Gastrocnemius medialis (tissue), 4 donors: ENCODE measurements at regions not wholly inside any gene's neighbourhood (a gene's known extent, or its start where the extent isn't known, plus 50 kb on each side); places are given as distances from the start of the nearest gene placed in this dataset.

Source experiments
- ATAC-seq, 2 donors: fragments of 150-250 bp; one replicate each; pipeline ENCODE4 v1.9.1; 2016
- DNase-seq, 2 donors: peaks; one replicate each; pipeline ENCODE4 v3.0.0-alpha.2; 2019
- H3K27ac ChIP-seq, 4 donors: fragments of 200-600 bp; sonication (generic); 1 replicate in 1 of 4; 2 replicates in 3 of 4; pipeline ENCODE4 v1.5.1; 2016 to 2018; ENCODE audit warnings: mild to moderate bottlenecking in 2 of 4, moderate library complexity in 1 of 4
- H3K27me3 ChIP-seq, 3 donors: fragments of 200-600 bp; sonication (generic) in 2 of 3; 1 replicate in 1 of 3; 2 replicates in 2 of 3; pipeline versions ENCODE4 v1.5.1 to v1.6.0; 2016 to 2019; ENCODE audit warnings: mild to moderate bottlenecking in 1 of 3, moderate library complexity in 1 of 3
- H3K36me3 ChIP-seq, 2 donors: fragments of 200-600 bp; sonication (generic) in 1 of 2; one replicate each; pipeline ENCODE4 v1.5.1; 2017 to 2018
- H3K4me1 ChIP-seq, 2 donors: fragments of 200-600 bp; sonication (generic) in 1 of 2; one replicate each; pipeline ENCODE4 v1.5.1; 2016 to 2017; ENCODE audit warnings: mild to moderate bottlenecking in 2 of 2
- H3K4me3 ChIP-seq, 4 donors: fragments of 200-600 bp; sonication (generic) in 3 of 4; 1 replicate in 1 of 4; 2 replicates in 3 of 4; pipeline ENCODE4 v1.5.1; 2016 to 2019; ENCODE audit warnings: mild to moderate bottlenecking in 2 of 4
- H3K9me3 ChIP-seq, 3 donors: fragments of 200-600 bp; sonication (generic) in 2 of 3; 1 replicate in 1 of 3; 2 replicates in 2 of 3; pipeline ENCODE4 v1.5.1; 2016 to 2019
- POLR2A ChIP-seq, 2 donors: fragments of 450-650 bp; IDR thresholded peaks; one replicate each; pipeline ENCODE4 v1.6.1; 2017; ENCODE audit warnings: antibody characterized with exemption in 2 of 2, mild to moderate bottlenecking in 2 of 2, moderate library complexity in 2 of 2
- in situ Hi-C, 4 donors: fragments of 200-750 bp; cut with MboI; loops; one replicate each; pipeline versions ENCODE4 v1.15.0 to v1.8.0; 2017; ENCODE audit warnings: low sequenced_read_pairs in 4 of 4
- intact Hi-C: fragments of 100-400 bp; cut with DNase I; formaldehyde crosslinking; loops from one replicate; pipeline ENCODE4 v1.15.1; 2023; ENCODE audit warnings: low total_unique reads
- TF ChIP-seq, protein P1 (sequence below), 5 experiments: fragments of 450-650 bp in 3 of 5; fragments of 200-600 bp in 2 of 5; sonication (generic) in 2 of 5; IDR thresholded peaks in 4 of 5; conservative IDR thresholded peaks in 1 of 5; 1 replicate in 4 of 5; 2 replicates in 1 of 5; pipeline ENCODE4 v1.5.1; 2016 to 2019; ENCODE audit warnings: antibody characterized with exemption in 5 of 5, mild to moderate bottlenecking in 3 of 5, moderate library complexity in 3 of 5

DNA sequence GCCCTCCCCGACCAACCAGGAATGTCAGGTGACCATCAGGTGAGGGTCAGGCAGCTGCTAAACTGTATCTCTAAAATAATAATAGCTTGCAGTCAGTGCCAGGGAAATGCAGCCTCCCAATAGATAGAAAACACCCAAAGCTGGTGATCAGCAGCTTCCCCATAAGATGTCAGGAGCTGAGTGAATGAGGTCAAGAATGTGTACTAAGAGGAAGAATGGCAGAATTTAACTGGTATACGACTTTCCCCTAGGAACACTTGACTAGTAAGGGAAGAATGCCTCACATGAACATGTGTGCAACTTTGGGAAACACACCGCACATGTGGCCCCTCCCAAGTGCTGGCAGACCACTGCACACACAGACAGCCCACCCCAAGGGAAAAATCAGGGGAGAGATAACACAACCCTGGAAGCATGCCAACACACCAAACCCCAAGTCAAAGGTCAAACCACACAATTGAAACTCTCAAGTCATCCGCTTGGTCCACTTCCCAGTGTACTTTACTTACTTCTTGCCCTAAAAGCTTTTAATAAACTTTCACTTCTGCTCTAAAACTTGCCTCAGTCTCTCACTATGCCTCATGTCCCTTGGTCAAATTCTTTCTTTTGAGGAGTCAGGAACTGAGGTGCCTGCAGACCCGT lies 806.5 kb downstream of the OTOL1 start:
- in situ Hi-C loops, result no loop called here

DNA sequence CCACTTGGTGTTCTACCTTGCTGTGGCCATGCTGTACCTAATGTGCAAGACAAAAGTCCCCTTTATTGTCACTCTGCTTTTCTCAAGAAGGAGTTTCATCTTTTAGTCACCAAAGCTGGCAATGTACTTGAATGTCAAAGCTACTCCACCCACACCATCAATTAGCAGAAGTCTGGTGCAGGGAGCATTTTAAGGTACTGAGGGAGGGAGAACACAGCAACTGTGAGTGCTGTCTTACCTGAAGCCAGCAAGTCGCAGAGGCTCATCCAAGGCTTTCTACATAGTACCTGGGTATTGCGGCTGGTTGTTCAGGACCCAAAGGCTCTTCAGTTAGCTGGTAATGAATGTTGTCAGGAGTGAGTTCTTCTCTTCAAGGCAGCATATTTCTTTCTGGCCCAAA lies 820.4 kb downstream of the OTOL1 start:
- ATAC-seq (no peak), DNase-seq (no peak)
- H3K27ac ChIP-seq, result no peak overlapping the region
- no peaks in the 10 kb centered on the region for H3K9me3 ChIP-seq
- in situ Hi-C loops (no loop called here), intact Hi-C loops (no loop called here)
- no peak overlapping the region for H3K4me3 ChIP-seq
- no peaks in the 10 kb centered on the region for H3K36me3 ChIP-seq
- no peaks in the 10 kb centered on the region for H3K4me1 ChIP-seq
- no peak for TF ChIP-seq POLR2A (IDR thresholded peaks at IDR 0.05)
- TF ChIP-seq, protein P1, sequence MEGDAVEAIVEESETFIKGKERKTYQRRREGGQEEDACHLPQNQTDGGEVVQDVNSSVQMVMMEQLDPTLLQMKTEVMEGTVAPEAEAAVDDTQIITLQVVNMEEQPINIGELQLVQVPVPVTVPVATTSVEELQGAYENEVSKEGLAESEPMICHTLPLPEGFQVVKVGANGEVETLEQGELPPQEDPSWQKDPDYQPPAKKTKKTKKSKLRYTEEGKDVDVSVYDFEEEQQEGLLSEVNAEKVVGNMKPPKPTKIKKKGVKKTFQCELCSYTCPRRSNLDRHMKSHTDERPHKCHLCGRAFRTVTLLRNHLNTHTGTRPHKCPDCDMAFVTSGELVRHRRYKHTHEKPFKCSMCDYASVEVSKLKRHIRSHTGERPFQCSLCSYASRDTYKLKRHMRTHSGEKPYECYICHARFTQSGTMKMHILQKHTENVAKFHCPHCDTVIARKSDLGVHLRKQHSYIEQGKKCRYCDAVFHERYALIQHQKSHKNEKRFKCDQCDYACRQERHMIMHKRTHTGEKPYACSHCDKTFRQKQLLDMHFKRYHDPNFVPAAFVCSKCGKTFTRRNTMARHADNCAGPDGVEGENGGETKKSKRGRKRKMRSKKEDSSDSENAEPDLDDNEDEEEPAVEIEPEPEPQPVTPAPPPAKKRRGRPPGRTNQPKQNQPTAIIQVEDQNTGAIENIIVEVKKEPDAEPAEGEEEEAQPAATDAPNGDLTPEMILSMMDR (IDR thresholded peaks at IDR 0.05 in 4 of 5, conservative IDR thresholded peaks at IDR 0.05 in 1 of 5), result no peak
- no peaks in the 10 kb centered on the region for H3K27me3 ChIP-seq

More for the DNA sequence above, 806.5 kb downstream of the OTOL1 start:
- DNase-seq, result no peak
- no peak overlapping the region for H3K4me3 ChIP-seq
- H3K27ac ChIP-seq, result no peak overlapping the region
- H3K9me3 ChIP-seq, result no peaks in the 10 kb centered on the region
- TF ChIP-seq, protein P1 (IDR thresholded peaks at IDR 0.05 in 4 of 5, conservative IDR thresholded peaks at IDR 0.05 in 1 of 5), result no peak
- TF ChIP-seq POLR2A (IDR thresholded peaks at IDR 0.05), result no peak
- no peaks in the 10 kb centered on the region for H3K36me3 ChIP-seq
- no peaks in the 10 kb centered on the region for H3K4me1 ChIP-seq
- no peak for ATAC-seq
- intact Hi-C loops, result no loop called here
- no peaks in the 10 kb centered on the region for H3K27me3 ChIP-seq

DNA sequence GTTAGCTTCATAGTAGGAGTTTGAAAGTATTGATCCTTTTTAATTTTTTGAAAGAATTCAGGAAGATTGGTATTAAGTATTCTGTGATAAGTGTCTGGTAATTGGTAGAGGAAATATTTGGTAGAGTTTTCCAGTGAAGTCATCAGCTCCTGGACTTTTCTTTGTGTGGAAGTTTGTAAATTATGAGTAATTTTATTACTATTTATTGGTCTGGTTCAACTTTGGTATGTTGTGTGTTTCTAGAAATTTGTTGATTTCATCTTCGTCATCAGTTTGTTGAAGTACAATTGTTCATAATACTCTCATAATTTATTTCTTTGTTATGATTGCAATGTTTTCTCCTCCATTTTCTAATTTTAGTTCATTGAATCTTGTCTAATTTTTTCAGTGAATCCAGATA lies 832.0 kb downstream of the OTOL1 start:
- TF ChIP-seq, protein P1 (IDR thresholded peaks at IDR 0.05 in 4 of 5, conservative IDR thresholded peaks at IDR 0.05 in 1 of 5), result no peak
- no peak for TF ChIP-seq POLR2A (IDR thresholded peaks at IDR 0.05)
- no peak for DNase-seq
- intact Hi-C loops, result no loop called here
- no peak for ATAC-seq
- in situ Hi-C loops, result no loop called here
- no peak overlapping the region for H3K27ac ChIP-seq
- H3K27me3 ChIP-seq, result no peaks in the 10 kb centered on the region
- H3K36me3 ChIP-seq, result no peaks in the 10 kb centered on the region
- no peak overlapping the region for H3K4me3 ChIP-seq
- no peaks in the 10 kb centered on the region for H3K4me1 ChIP-seq
- no peaks in the 10 kb centered on the region for H3K9me3 ChIP-seq

DNA sequence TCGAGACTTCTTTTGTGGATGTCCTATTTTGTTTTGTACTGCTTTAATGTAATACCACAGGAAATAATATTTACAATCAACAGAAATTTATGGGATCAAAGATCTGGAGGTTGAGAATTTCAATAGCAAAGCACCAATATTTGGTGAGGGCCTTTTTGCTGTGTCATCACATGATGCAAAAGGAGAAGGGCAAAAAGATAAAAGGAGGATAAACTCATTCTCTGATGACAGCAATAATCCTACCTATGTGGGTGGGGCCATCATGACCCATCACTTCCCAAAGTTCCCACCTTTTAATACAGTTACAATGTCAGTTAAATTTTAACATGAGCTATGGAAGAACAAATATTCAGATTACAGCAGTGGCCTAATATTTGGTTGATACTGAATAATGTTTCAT lies 832.9 kb downstream of the OTOL1 start:
- no peak for TF ChIP-seq POLR2A (IDR thresholded peaks at IDR 0.05)
- TF ChIP-seq, protein P1 (IDR thresholded peaks at IDR 0.05 in 4 of 5, conservative IDR thresholded peaks at IDR 0.05 in 1 of 5), result no peak
- H3K36me3 ChIP-seq, result no peaks in the 10 kb centered on the region
- intact Hi-C loops, result no loop called here

DNA sequence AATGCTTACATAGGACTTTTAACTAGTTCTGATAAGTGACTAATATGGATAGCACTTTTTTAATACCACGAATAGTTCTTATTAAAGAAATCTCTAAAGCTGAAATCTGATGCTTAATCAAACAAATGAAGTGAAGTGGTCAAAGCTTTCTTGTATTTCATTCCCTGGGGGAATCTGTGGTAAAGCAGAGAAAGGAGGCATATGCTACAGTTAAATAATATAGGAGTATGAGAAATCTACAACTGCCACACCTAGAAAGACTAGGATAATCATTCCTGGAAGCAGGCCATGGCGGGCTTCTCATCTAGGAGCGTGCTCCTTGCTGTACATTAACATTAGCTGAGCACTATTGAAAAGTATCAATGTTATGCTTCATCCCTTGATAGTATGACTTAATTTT lies 835.7 kb downstream of the OTOL1 start:
- no peak for DNase-seq
- intact Hi-C loops (no loop called here), in situ Hi-C loops (no loop called here)
- H3K4me1 ChIP-seq, result no peaks in the 10 kb centered on the region
- no peaks in the 10 kb centered on the region for H3K36me3 ChIP-seq
- ATAC-seq, result no peak
- no peak overlapping the region for H3K4me3 ChIP-seq
- no peaks in the 10 kb centered on the region for H3K9me3 ChIP-seq
- no peak overlapping the region for H3K27ac ChIP-seq
- TF ChIP-seq, protein P1 (IDR thresholded peaks at IDR 0.05 in 4 of 5, conservative IDR thresholded peaks at IDR 0.05 in 1 of 5), result no peak
- TF ChIP-seq POLR2A (IDR thresholded peaks at IDR 0.05), result no peak
- no peaks in the 10 kb centered on the region for H3K27me3 ChIP-seq

More for the DNA sequence above, 832.9 kb downstream of the OTOL1 start:
- in situ Hi-C loops, result no loop called here
- no peaks in the 10 kb centered on the region for H3K9me3 ChIP-seq
- H3K4me1 ChIP-seq, result no peaks in the 10 kb centered on the region
- H3K4me3 ChIP-seq, result no peak overlapping the region
- no peak for DNase-seq
- H3K27me3 ChIP-seq, result no peaks in the 10 kb centered on the region
- no peak overlapping the region for H3K27ac ChIP-seq
- ATAC-seq, result no peak
